OCI-LY1 (cell line): ENCODE measurements at regions not wholly inside any gene's neighbourhood (a gene's known extent, or its start where the extent isn't known, plus 50 kb on each side); places are given as distances from the start of the nearest gene placed in this dataset.

Experiments used
- H2AFZ ChIP-seq: fragments of 200-600 bp; sonication (generic), shearing (Covaris generic); 2 replicates; pipeline ENCODE4 v1.6.0; 2014; ENCODE audit warnings: antibody characterized with exemption, mild to moderate bottlenecking, low read length
- H3F3A ChIP-seq: fragments of 200-600 bp; sonication (generic), shearing (Covaris generic); 2 replicates; pipeline ENCODE4 v1.6.0; 2014; ENCODE audit warnings: mild to moderate bottlenecking, antibody characterized with exemption, low read length, moderate library complexity; ENCODE audit not compliant: insufficient read depth
- H3K27ac ChIP-seq: fragments of 200-600 bp; sonication (generic); 2 replicates; pipeline ENCODE4 v1.5.1; 2014; ENCODE audit warnings: low read length, mixed run types, mild to moderate bottlenecking, low read depth; ENCODE audit not compliant: poor library complexity, severe bottlenecking
- H3K27me3 ChIP-seq: fragments of 200-600 bp; sonication (generic); 2 replicates; pipeline ENCODE4 v1.6.0; 2014; ENCODE audit warnings: antibody characterized with exemption, mild to moderate bottlenecking, low read length, moderate library complexity; ENCODE audit not compliant: insufficient read depth
- H3K36me3 ChIP-seq: fragments of 200-600 bp; sonication (generic); 2 replicates; pipeline ENCODE4 v1.6.1; 2014; ENCODE audit warnings: mild to moderate bottlenecking, antibody characterized with exemption, low read length, moderate library complexity, mixed read lengths; ENCODE audit not compliant: insufficient read depth
- H3K4me1 ChIP-seq: fragments of 200-600 bp; sonication (generic); 2 replicates; pipeline ENCODE4 v1.5.1; 2014; ENCODE audit warnings: mild to moderate bottlenecking, low read length, moderate library complexity; ENCODE audit not compliant: insufficient read depth, severe bottlenecking
- H3K4me2 ChIP-seq: fragments of 200-600 bp; sonication (generic), shearing (Covaris generic); 2 replicates; pipeline ENCODE4 v1.6.1; 2014; ENCODE audit warnings: low read length
- H3K4me3 ChIP-seq: fragments of 200-600 bp; sonication (generic); 2 replicates; pipeline ENCODE4 v1.5.1; 2014; ENCODE audit warnings: low read length, low read depth, mild to moderate bottlenecking, mixed read lengths; ENCODE audit not compliant: poor library complexity, severe bottlenecking
- H3K79me2 ChIP-seq: fragments of 200-600 bp; shearing (Covaris generic); 2 replicates; pipeline ENCODE4 v1.6.1; 2016; ENCODE audit warnings: mixed run types, low read length, mixed read lengths; ENCODE audit not compliant: insufficient read depth
- H3K9ac ChIP-seq: fragments of 200-600 bp; sonication (generic), shearing (Covaris generic); 2 replicates; pipeline ENCODE4 v1.6.1; 2014; ENCODE audit warnings: mild to moderate bottlenecking, low read length, mixed read lengths
- H3K9me2 ChIP-seq: fragments of 200-600 bp; sonication (generic), shearing (Covaris generic); 2 replicates; pipeline ENCODE4 v1.6.1; 2014; ENCODE audit warnings: low read depth, mild to moderate bottlenecking, low read length, mixed read lengths
- H3K9me3 ChIP-seq: fragments of 200-600 bp; shearing (Covaris generic); 2 replicates; pipeline ENCODE4 v1.6.1; 2014; ENCODE audit warnings: low read length, mixed read lengths
- H4K20me1 ChIP-seq: fragments of 200-600 bp; sonication (generic), shearing (Covaris generic); 2 replicates; pipeline ENCODE4 v1.6.0; 2016; ENCODE audit warnings: mild to moderate bottlenecking, low read length; ENCODE audit not compliant: insufficient read depth
- CTCF ChIP-seq: fragments of 200-600 bp; sonication (generic), shearing (Covaris generic); IDR thresholded peaks from 2 replicates; pipeline ENCODE4 v1.5.1; 2017; ENCODE audit warnings: mild to moderate bottlenecking, antibody characterized with exemption, low read length, moderate library complexity, mixed read lengths
- EZH2 ChIP-seq: fragments of 200-600 bp; sonication (generic), shearing (Covaris generic); IDR thresholded peaks from 2 replicates; pipeline ENCODE4 v1.8.0; 2017; ENCODE audit warnings: borderline replicate concordance, mixed run types, mild to moderate bottlenecking, antibody characterized with exemption, low read length, moderate library complexity, mixed read lengths

DNA sequence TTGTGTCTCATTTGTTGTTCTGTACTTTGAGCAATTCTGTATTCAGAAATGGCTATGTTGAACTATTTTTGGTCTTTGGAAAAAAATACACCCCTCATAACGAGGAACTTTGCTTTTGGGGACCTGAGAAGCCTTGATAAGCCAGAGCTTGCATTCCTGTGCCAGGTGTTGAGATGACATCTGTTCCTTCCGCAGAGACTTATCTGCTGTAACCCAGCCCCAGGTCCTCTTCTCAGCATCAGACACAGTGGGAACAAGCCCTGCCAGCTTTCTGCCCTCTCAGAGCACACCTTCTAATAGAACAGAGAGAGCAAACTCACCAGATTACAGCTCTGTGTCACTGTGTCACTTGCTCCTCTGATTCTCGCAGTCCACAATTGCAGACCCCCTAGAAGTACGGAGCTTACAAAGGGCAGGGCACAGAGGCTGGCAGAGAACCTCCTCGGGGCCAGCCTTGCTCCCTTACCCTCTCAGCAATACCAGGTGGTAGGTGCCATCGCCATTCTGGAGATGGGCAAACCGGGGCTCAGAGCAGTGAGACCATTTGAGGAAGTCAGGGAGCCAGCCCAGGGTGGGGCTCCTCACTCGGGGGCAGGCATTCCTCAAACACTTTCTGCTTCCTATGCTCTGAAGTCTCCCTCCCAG, 97.4 kb downstream of the DDX1 start:
- Histone ChIP-seq H3K36me3 (no peaks in the 10 kb centered on the region), H3K4me2 (no peak overlapping the region), H3K9me3 (no peaks in the 10 kb centered on the region), H2AFZ (no peak overlapping the region), H3K27ac (no peak overlapping the region), H3K79me2 (no peaks in the 10 kb centered on the region), H3F3A (no peaks in the 10 kb centered on the region), H4K20me1 (no peaks in the 10 kb centered on the region), H3K4me1 (no peaks in the 10 kb centered on the region), H3K9ac (no peak overlapping the region), H3K4me3 (no peak overlapping the region), H3K27me3 (peaks cover 4% of the 10 kb centered on the region; the same call in 1 of the 2 replicates), H3K9me2 (no peaks in the 10 kb centered on the region)
- TF ChIP-seq EZH2 (no peak), CTCF (no peak)

DNA sequence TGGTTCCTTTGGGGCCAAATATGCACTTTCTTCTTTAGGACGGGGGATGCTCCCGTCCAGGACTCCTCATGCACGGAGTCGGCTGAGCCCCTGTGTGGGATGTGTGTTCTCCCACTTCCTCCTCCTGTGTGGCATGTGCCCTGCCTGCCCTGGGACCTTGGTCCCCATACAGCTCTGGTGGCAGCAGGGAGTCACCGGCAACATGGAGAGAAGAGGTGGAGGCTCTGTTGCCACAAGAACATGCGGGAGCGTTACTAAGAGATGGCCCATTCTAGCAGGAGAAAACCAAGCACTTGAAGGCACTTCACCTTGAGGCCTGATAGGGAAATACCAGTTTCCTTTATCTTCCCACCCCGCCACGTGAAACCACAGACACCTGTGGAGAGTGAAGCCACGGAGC, 98.0 kb downstream of the DDX1 start:
- Histone ChIP-seq H2AFZ (no peak overlapping the region), H3K9me3 (no peaks in the 10 kb centered on the region), H3F3A (no peaks in the 10 kb centered on the region), H4K20me1 (no peaks in the 10 kb centered on the region), H3K4me3 (no peak overlapping the region), H3K27me3 (peaks cover 4% of the 10 kb centered on the region; the same call in 1 of the 2 replicates), H3K36me3 (no peaks in the 10 kb centered on the region), H3K4me2 (no peak overlapping the region), H3K9ac (no peak overlapping the region), H3K79me2 (no peaks in the 10 kb centered on the region), H3K27ac (no peak overlapping the region), H3K9me2 (no peaks in the 10 kb centered on the region), H3K4me1 (no peaks in the 10 kb centered on the region)
- no peak for TF ChIP-seq CTCF
- no peak for TF ChIP-seq EZH2

DNA sequence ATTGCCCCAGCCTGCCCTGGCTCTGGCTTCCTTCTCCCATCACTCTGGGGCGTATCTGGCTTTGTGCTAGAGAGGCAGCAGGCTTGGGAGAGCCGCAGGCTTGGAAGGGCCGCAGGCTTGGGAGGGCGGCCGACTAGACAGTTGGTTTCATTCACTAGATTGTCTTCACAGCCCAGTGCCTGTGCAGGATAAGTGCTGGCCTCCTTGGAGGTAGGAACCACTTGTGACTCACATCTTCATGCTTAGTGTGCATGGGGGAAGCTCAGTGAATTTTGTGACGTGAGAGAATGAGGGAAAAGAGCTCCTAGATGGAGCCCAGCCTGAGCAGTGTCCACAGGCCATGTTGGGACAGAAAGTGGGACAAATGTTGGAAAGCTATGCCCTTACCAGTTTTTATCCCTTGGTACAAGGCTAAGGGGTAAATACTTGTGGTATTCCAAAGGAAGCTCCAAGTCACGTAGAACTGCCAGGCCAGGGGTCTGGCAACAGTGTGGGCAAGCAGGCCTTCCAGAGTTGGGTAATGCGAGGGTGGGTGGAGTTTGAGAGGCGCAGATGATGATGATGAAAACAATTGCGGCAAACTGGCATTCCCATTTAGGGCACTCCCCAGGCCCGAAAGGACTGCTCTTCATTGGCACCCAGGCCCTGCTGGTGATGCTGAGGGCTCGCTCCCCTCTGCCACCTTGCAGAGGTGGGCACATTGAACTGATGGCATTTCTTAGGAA, 100.1 kb downstream of the DDX1 start:
- H3K79me2 ChIP-seq = no peaks in the 10 kb centered on the region
- no peak overlapping the region for H3K4me3 ChIP-seq
- H3K36me3 ChIP-seq = no peaks in the 10 kb centered on the region
- H3F3A ChIP-seq = no peaks in the 10 kb centered on the region
- H3K27ac ChIP-seq = no peak overlapping the region
- no peaks in the 10 kb centered on the region for H3K4me1 ChIP-seq
- no peaks in the 10 kb centered on the region for H3K9me3 ChIP-seq
- peaks cover 4% of the 10 kb centered on the region; the same call in 1 of the 2 replicates for H3K27me3 ChIP-seq
- no peak overlapping the region for H3K4me2 ChIP-seq
- no peaks in the 10 kb centered on the region for H3K9me2 ChIP-seq
- H2AFZ ChIP-seq = no peak overlapping the region
- no peak overlapping the region for H3K9ac ChIP-seq
- no peak for TF ChIP-seq EZH2
- TF ChIP-seq CTCF = no peak
- H4K20me1 ChIP-seq = no peaks in the 10 kb centered on the region
